ENCODE measurements at regions not wholly inside any gene's neighbourhood (a gene's known extent, or its start where the extent isn't known, plus 50 kb on each side); places are given as distances from the start of the nearest gene placed in this dataset.

DNA sequence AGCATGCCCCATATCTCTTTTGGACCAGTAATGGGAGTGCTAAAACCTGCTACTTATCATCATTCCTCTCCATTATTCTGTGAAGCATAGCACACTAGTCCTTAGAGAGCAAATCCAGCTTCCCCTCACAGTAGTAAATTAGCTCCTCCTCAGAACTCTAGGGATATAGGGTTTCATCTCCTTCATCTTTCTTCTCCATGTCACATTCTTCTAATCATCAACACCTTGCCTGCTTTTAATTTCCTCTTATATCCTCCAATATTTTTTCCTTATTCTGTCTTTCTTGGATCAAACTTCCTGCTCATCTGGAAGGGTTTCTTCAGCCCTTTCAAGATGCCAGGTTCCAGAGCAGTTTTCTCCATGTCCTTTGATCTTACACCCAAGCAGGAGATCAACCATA, 321.4 kb upstream of the ACVR2A start:
- H3K27me3 ChIP-seq (replicated peaks; ENCODE audit: insufficient read depth, low read depth, low read length, poor library complexity) = no peaks in the 10 kb centered on the region
- no peaks in the 10 kb centered on the region for H3K4me1 ChIP-seq (ENCODE audit: insufficient read depth, low read length, poor library complexity, severe bottlenecking)
- BruUV-seq (replicated peaks) = no TSS peak
- DNase-seq (ENCODE audit: low spot score) = no peak
- ChIA-PET CTCF (no interaction called here), POLR2A (ENCODE audit: low non-redundant PET) (no interaction called here)
- H3K4me3 ChIP-seq (ENCODE audit: low read depth, low read length, poor library complexity, severe bottlenecking) = no peak overlapping the region
- no peaks in the 10 kb centered on the region for H3K9me3 ChIP-seq (ENCODE audit: low read depth, low read length, poor library complexity, severe bottlenecking)
- no peak for TF ChIP-seq CTCF (conservative IDR thresholded peaks at IDR 0.05; ENCODE audit: low read depth, low read length)
- TF ChIP-seq EZH2 (IDR thresholded peaks at IDR 0.05; ENCODE audit: borderline replicate concordance, low read depth, low read length, poor library complexity, severe bottlenecking) = no peak
- intact Hi-C loops (cut with micrococcal nuclease; ENCODE audit: unreplicated experiment) = no loop called here
- no peaks in the 10 kb centered on the region for H3K36me3 ChIP-seq (ENCODE audit: insufficient read depth, low read length, poor library complexity, severe bottlenecking)
- no peak overlapping the region for H3K27ac ChIP-seq (ENCODE audit: low read depth, low read length, poor library complexity, severe bottlenecking)

- BruUV-seq (replicated peaks) = no TSS peak
- intact Hi-C loops (cut with micrococcal nuclease; ENCODE audit: unreplicated experiment) = no loop called here
- TF ChIP-seq EZH2 (IDR thresholded peaks at IDR 0.05; ENCODE audit: borderline replicate concordance, low read depth, low read length, poor library complexity, severe bottlenecking) (no peak), CTCF (conservative IDR thresholded peaks at IDR 0.05; ENCODE audit: low read depth, low read length) (no peak)
- no peaks in the 10 kb centered on the region for H3K4me1 ChIP-seq (ENCODE audit: insufficient read depth, low read length, poor library complexity, severe bottlenecking)
- no peaks in the 10 kb centered on the region for H3K36me3 ChIP-seq (ENCODE audit: insufficient read depth, low read length, poor library complexity, severe bottlenecking)
- ChIA-PET POLR2A (ENCODE audit: low non-redundant PET) (no interaction called here), CTCF (no interaction called here)
- H3K4me3 ChIP-seq (ENCODE audit: low read depth, low read length, poor library complexity, severe bottlenecking) = no peak overlapping the region
- no peak for DNase-seq (ENCODE audit: low spot score)
- no peaks in the 10 kb centered on the region for H3K9me3 ChIP-seq (ENCODE audit: low read depth, low read length, poor library complexity, severe bottlenecking)
- H3K27ac ChIP-seq (ENCODE audit: low read depth, low read length, poor library complexity, severe bottlenecking) = no peak overlapping the region
- H3K27me3 ChIP-seq (replicated peaks; ENCODE audit: insufficient read depth, low read depth, low read length, poor library complexity) = no peaks in the 10 kb centered on the region
Measured at GRCh38 chr2:147521936-147522335, 322.9 kb upstream of the ACVR2A start.

- no TSS peak for BruUV-seq (replicated peaks)
- no peak overlapping the region for H3K27ac ChIP-seq (ENCODE audit: low read depth, low read length, poor library complexity, severe bottlenecking)
- no peak for DNase-seq (ENCODE audit: low spot score)
- TF ChIP-seq EZH2 (IDR thresholded peaks at IDR 0.05; ENCODE audit: borderline replicate concordance, low read depth, low read length, poor library complexity, severe bottlenecking) (no peak), CTCF (conservative IDR thresholded peaks at IDR 0.05; ENCODE audit: low read depth, low read length) (no peak)
- CTCF ChIA-PET = no interaction called here
- H3K4me3 ChIP-seq (ENCODE audit: low read depth, low read length, poor library complexity, severe bottlenecking) = no peak overlapping the region
- H3K27me3 ChIP-seq (replicated peaks; ENCODE audit: insufficient read depth, low read depth, low read length, poor library complexity) = no peaks in the 10 kb centered on the region
- POLR2A ChIA-PET (ENCODE audit: low non-redundant PET) = no interaction called here
- intact Hi-C loops (cut with micrococcal nuclease; ENCODE audit: unreplicated experiment) = no loop called here
- H3K9me3 ChIP-seq (ENCODE audit: low read depth, low read length, poor library complexity, severe bottlenecking) = no peaks in the 10 kb centered on the region
- no peaks in the 10 kb centered on the region for H3K4me1 ChIP-seq (ENCODE audit: insufficient read depth, low read length, poor library complexity, severe bottlenecking)
- H3K36me3 ChIP-seq (ENCODE audit: insufficient read depth, low read length, poor library complexity, severe bottlenecking) = no peaks in the 10 kb centered on the region
Measured at GRCh38 chr2:147520817-147521216, 324.0 kb upstream of the ACVR2A start.
